ENCODE measurements at regions not wholly inside any gene's neighbourhood (a gene's known extent, or its start where the extent isn't known, plus 50 kb on each side); places are given as distances from the start of the nearest gene placed in this dataset.

DNA sequence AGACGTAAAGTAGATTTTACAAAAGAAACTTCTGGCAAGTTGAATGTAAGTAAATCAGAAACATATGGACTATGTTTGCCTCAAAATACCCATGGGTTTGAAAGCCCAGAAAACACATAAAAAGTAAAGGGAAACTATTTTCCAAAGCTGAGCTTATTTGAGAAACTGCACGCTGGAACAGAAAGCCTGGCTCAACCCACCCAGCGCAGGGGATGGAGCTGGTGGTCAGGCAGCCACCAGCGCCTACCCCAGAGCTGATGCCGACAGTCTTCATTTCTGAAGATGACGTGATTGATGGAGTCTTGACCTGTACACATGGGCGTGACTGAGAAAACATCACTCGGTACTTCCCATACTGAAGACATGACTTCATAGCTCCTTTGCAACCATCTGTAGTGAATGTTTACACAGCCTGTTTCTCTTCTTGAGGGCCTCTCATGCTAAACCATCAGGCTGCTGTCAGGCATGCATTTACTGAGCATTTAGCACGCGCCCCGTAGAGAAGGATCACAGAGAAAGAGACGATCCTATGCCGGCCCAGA, 232.6 kb upstream of the AUTS2 start:
- TF ChIP-seq, protein P1, sequence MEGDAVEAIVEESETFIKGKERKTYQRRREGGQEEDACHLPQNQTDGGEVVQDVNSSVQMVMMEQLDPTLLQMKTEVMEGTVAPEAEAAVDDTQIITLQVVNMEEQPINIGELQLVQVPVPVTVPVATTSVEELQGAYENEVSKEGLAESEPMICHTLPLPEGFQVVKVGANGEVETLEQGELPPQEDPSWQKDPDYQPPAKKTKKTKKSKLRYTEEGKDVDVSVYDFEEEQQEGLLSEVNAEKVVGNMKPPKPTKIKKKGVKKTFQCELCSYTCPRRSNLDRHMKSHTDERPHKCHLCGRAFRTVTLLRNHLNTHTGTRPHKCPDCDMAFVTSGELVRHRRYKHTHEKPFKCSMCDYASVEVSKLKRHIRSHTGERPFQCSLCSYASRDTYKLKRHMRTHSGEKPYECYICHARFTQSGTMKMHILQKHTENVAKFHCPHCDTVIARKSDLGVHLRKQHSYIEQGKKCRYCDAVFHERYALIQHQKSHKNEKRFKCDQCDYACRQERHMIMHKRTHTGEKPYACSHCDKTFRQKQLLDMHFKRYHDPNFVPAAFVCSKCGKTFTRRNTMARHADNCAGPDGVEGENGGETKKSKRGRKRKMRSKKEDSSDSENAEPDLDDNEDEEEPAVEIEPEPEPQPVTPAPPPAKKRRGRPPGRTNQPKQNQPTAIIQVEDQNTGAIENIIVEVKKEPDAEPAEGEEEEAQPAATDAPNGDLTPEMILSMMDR (IDR thresholded peaks at IDR 0.05; ENCODE audit: low read length, missing control alignments): no peak
- H3K4me3 ChIP-seq (replicated peaks; ENCODE audit: low read depth, low read length): no peak overlapping the region
- DNase-seq (ENCODE audit: low read depth): no peak

GRCh38 chr7:69367780-69368179, 230.5 kb upstream of the AUTS2 start:
- H3K4me3 ChIP-seq (replicated peaks; ENCODE audit: low read depth, low read length): no peak overlapping the region
- DNase-seq (ENCODE audit: low read depth): no peak
- TF ChIP-seq, protein P1 (IDR thresholded peaks at IDR 0.05; ENCODE audit: low read length, missing control alignments): no peak

DNA sequence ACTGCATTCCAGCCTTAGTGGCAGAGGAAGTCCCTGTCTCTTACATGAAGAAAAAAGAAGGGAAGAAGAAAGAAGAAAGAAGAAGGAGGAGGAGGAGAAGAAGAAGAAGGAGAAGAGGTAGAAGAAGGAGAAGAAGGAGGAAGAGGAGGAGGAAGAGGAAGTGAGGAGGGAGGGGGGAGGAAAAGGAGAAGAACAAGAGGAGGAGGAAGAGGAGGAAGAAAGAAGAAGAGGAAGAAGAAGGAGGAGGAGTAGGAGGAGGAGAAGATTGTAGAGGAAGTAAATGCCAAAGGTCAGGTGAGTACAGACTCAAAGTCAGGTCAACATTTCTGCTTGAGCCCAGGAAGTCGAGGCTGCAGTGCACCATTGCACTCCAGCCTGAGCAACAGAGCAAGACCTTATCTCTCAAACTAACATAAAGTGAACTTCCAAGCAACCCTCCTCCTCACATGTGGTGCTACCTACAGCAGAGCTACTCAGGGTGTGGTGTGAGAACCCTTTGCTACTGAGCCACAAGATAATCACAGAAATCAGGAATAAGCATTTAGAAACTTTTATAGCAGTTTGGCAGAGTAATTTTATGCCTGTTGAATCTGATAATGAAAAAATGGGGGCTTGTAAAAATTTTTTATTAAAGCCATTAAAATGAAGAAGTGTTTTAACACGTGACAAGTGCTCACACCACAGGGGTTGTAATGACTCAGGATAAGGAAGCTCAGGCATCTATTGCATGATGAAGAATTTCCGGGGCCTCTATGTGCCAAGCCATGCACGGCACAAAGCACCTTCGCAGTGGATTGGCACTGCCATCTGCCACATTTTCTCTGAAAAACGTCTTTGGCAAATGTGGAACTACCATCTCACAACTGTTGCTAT, 224.9 kb upstream of the AUTS2 start:
- TF ChIP-seq, protein P1 (IDR thresholded peaks at IDR 0.05; ENCODE audit: low read length, missing control alignments): no peak
- DNase-seq (ENCODE audit: low read depth): no peak
- no peak overlapping the region for H3K4me3 ChIP-seq (replicated peaks; ENCODE audit: low read depth, low read length)

DNA sequence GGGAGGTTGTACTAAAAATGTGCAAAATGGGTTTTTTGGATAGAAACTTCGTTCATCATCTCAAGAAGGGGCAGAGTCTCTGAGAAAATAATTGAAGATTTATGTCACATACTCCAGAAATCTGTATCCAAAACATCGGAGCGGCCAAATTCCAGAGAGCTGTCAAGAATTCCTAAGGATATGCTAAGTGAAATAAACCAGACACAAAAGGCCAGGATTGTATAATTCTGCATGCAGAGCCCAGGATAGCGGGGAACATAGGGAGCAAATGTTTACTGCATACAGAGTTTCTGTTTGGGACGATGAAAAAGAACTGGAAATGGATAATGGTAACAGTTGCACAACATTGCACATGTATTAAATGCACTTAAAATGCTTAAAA, 224.2 kb upstream of the AUTS2 start:
- no peak overlapping the region for H3K4me3 ChIP-seq (replicated peaks; ENCODE audit: low read depth, low read length)
- no peak for DNase-seq (ENCODE audit: low read depth)
- TF ChIP-seq, protein P1 (IDR thresholded peaks at IDR 0.05; ENCODE audit: low read length, missing control alignments): no peak

DNA sequence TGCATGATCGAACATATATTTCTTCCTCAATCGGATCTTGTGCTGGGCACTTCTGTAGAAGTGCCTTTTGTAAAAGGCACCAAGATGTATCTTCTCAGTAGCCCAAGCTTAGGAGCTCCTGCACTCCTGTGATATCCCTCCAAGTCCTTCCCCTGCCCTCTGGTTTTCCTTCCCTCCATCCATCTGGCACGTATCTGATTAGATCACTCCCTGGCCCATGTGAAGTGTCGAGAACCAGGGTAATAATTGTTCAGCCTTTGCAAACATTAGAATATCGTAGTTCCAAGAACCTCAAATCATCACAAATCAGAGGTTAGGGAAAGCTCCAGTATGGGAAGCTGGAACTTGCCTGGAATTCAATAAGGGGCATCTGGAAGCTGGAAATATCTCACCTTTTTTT, 221.1 kb upstream of the AUTS2 start:
- DNase-seq (ENCODE audit: low read depth): no peak
- no peak overlapping the region for H3K4me3 ChIP-seq (replicated peaks; ENCODE audit: low read depth, low read length)
- TF ChIP-seq, protein P1 (IDR thresholded peaks at IDR 0.05; ENCODE audit: low read length, missing control alignments): no peak

- TF ChIP-seq, protein P1 (IDR thresholded peaks at IDR 0.05; ENCODE audit: low read length, missing control alignments): no peak
- DNase-seq (ENCODE audit: low read depth): no peak
- H3K4me3 ChIP-seq (replicated peaks; ENCODE audit: low read depth, low read length): no peak overlapping the region
These were observed 209.7 kb upstream of the AUTS2 start for GRCh38 chr7:69388452-69389137.
